ES-I3 (cell line): ENCODE measurements at regions not wholly inside any gene's neighbourhood (a gene's known extent, or its start where the extent isn't known, plus 50 kb on each side); places are given as distances from the start of the nearest gene placed in this dataset.
A peak's percentile ranks its signal among the peaks of the same experiment; 100 is the strongest.
"Not testable (repeated sequence)": the region's sequence is repeated elsewhere in the genome, so short reads cannot be mapped to it uniquely, and the experiment has no call there.

Source experiments
- H3K36me3 ChIP-seq: 2 replicates; pipeline ENCODE4 v1.6.1; 2013; ENCODE audit warnings: mild to moderate bottlenecking, low read length, control low read depth, moderate library complexity; ENCODE audit not compliant: insufficient read depth
- H3K4me1 ChIP-seq: 2 replicates; pipeline ENCODE4 v1.6.1; 2013; ENCODE audit warnings: mild to moderate bottlenecking, control low read depth, low read length; ENCODE audit not compliant: insufficient read depth
- H3K9ac ChIP-seq: 2 replicates; pipeline ENCODE4 v1.6.1; 2013; ENCODE audit warnings: low read depth, mild to moderate bottlenecking, low read length, moderate library complexity
- H3K9me3 ChIP-seq: 2 replicates; pipeline ENCODE4 v1.6.1; 2013; ENCODE audit warnings: mild to moderate bottlenecking, low read length, moderate library complexity; ENCODE audit not compliant: control insufficient read depth, insufficient read depth

DNA sequence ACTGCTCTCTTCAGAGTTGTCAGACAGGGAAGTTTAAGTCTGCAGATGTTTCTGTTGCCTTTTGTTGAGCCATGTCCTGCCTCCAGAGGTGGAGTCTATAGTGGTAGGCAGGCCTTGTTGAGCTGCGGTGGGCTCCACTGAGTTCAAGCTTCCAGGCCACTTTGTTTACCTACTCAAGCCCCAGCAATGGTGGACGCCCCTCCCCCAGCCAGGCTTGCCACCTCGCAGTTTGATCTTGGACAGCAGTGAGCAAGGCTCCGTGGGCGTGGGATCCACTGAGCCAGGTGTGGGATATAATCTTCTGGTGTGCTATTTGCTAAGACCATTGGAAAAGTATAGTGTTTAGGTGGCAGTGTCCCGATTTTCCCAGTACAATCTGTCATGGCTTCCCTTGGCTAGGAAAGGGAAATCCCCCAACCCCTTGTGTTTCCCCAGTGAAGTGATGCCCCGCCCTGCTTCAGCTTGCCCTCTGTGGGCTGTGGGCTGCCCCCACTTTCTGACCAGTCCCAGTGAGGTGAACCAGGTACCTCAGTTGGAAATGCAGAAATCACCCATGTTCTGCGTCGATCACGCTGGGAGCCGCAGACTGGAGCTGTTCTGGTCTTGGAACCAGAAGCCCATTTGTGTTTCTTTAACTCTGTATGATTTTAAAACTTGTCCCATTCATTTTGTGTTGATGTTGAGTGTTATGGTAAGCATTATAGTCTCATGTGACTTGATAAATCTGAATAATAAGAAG is 89.2 kb upstream of the CALCR start:
- H3K9ac ChIP-seq, result no peak overlapping the region
- no peaks in the 10 kb centered on the region for H3K4me1 ChIP-seq
- no peaks in the 10 kb centered on the region for H3K36me3 ChIP-seq
- no peaks in the 10 kb centered on the region for H3K9me3 ChIP-seq

DNA sequence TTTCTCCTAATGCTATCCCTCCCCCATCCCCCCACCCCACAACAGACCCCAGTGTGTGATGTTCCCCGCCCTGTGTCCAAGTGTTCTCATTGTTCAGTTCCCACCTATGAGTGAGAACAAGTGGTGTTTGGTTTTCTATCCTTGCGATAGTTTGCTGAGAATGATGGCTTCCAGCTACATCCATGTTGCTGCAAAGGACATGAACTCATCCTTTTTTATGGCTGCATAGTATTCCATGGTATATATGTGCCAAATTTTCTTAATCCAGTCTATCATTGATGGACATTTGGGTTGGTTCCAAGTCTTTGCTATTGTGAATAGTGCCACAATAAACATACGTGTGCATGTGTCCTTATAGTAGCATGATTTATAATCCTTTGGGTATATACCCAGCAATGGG is 83.6 kb upstream of the CALCR start:
- not testable (repeated sequence) for H3K36me3 ChIP-seq, H3K9me3 ChIP-seq, H3K4me1 ChIP-seq, H3K9ac ChIP-seq

DNA sequence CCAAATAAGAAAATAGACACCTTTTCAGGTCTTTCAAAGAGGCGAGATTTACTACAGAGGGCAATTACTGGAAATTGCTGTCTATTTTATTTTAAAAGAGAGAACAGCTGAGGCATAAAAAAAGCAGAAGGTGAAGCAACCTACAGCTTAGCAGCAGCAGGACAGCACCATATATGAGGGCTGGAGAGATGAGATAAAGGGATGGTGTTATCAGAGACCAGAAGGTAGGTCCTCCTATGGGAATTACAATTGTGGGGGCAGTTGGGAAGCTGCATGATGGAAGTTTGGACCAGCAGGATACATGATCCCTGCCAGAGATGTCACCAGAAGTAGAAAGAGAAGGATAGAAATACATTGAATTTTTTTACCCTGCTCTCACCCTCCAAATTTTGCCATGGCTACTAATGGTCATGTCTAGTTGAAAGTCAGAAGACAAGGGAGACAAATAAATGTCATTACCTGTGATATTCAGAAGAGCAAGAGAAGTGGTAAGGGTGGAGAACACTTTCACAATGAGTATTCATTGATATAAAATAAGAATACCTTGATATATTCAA is 77.2 kb upstream of the CALCR start:
- H3K9ac ChIP-seq, result no peak overlapping the region
- no peaks in the 10 kb centered on the region for H3K36me3 ChIP-seq
- peaks cover 7% of the 10 kb centered on the region; the same call in 1 of the 2 replicates for H3K4me1 ChIP-seq
- no peaks in the 10 kb centered on the region for H3K9me3 ChIP-seq

DNA sequence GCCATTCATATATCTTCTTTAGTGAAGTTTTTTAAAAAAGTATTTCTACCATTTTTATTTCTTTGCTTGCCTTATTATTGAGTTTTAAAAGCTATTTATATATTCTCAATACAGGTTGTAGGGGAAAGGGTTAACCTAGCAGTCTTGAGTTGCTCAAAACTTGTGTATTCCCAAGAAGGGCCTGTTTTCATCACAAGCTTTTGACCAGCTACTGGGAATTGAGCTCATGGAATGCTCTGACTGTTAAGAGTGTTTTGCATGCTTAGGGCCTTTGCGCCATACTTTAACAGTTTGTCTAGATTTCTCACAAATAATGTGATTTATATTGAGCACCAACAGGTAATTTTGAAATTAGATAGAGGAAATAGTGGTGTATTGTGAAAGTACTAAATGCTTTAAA is 72.0 kb upstream of the CALCR start:
- peaks cover 15% of the 10 kb centered on the region; the same call in 1 of the 2 replicates for H3K4me1 ChIP-seq
- no peaks in the 10 kb centered on the region for H3K9me3 ChIP-seq
- H3K9ac ChIP-seq, result peak overlapping the region; percentile 10; the same call in 1 of the 2 replicates
- H3K36me3 ChIP-seq, result peaks cover 3% of the 10 kb centered on the region; the same call in 1 of the 2 replicates

DNA sequence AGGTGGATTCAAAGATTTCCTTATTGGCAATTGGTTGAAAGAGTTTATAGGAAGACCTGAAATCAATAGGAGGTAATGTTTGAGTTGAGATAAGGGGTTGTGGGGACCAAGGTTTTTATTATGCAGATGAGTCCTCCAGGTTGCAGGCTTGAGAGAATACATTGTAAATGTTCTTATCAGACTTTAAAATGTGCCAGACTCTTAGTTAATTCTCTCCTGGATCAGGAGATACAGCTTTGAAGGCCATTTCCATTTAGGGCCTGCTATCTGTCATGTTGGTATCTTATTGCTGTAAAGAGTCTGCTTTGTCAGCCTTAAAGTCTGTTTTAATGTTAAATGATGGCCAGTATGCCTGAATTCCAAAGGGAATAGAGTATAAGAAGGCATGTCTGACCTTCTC is 61.8 kb upstream of the CALCR start:
- peaks cover 11% of the 10 kb centered on the region; the same call in 1 of the 2 replicates for H3K4me1 ChIP-seq

DNA sequence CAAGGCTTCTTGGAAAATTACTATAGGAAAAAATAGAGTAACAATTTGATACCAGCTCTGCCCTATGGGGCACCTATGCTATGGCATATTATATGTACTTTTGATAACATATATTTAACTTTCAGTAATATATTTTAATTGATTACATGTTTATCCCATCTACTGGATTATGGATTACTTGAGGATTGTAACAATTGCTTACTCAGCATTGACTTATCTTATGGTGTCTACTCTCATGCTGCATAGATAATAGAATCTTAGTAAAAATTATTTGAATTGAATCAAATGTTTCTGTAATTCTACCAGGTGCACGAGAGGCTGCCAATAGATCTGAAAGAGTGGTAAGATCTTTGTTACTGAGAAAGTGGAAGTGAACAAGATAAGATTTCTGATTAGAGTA is 57.8 kb upstream of the CALCR start:
- H3K9ac ChIP-seq, result no peak overlapping the region
- 0 out of 2 replicates have a peak, but pooled peaks cover 3% of the 10 kb centered on the region for H3K4me1 ChIP-seq
- H3K9me3 ChIP-seq, result no peaks in the 10 kb centered on the region
- no peaks in the 10 kb centered on the region for H3K36me3 ChIP-seq

More for the DNA sequence above, 61.8 kb upstream of the CALCR start:
- no peaks in the 10 kb centered on the region for H3K36me3 ChIP-seq
- no peak overlapping the region for H3K9ac ChIP-seq
- no peaks in the 10 kb centered on the region for H3K9me3 ChIP-seq

DNA sequence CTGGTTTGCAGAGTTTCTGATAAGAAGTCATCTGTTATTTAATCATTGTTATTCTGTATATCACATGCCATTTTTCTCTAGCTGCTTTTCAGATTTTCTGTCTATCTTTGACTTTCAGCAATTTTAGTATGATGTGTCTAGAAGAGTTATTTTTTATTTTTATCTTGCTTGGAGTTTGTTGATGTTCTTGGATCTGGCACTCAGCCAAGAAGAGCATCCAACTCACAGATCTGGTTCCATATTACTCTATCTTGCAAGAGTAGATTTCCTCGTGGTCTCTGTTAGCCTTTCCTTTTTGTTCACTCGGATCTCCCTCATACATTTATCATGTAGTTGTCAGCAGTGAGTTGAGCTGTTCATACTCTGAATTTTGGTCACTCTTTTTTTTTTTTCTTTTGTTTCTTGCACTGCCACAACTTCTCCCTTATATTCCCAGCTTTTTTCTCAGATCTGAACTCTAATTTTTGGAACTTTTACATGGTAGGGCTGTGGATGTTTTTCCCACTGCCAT is 54.8 kb upstream of the CALCR start:
- Histone ChIP-seq H3K9me3 (no peaks in the 10 kb centered on the region), H3K4me1 (0 out of 2 replicates have a peak, but pooled peaks cover 3% of the 10 kb centered on the region), H3K9ac (no peak overlapping the region), H3K36me3 (no peaks in the 10 kb centered on the region)

DNA sequence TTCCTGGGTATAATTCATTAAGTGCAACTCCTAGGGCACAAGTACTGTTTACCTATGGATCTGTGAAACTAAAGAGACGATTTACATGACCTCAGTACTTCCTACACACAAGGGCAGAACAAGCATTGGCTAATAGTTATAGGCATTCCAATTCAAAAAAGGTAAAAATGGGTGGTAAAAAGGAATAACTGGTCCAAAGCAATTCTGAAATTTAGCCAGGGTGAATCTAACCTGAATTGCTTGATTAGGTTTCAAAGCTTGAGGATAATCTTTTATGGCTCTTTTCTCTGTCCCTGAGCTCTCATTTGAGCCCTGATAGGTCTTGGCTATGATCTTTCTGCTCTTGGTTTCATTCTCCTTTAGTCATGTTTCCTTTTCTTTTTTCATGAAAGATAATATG is 52.3 kb upstream of the CALCR start:
- Histone ChIP-seq H3K4me1 (peaks cover 14% of the 10 kb centered on the region), H3K9ac (no peak overlapping the region), H3K36me3 (no peaks in the 10 kb centered on the region), H3K9me3 (no peaks in the 10 kb centered on the region)
